OCI-LY1 (cell line): ENCODE measurements at regions not wholly inside any gene's neighbourhood (a gene's known extent, or its start where the extent isn't known, plus 50 kb on each side); places are given as distances from the start of the nearest gene placed in this dataset.

Experiments
- EZH2 ChIP-seq: fragments of 200-600 bp; sonication (generic), shearing (Covaris generic); IDR thresholded peaks from 2 replicates; pipeline ENCODE4 v1.8.0; 2017; ENCODE audit warnings: borderline replicate concordance, mixed run types, mild to moderate bottlenecking, antibody characterized with exemption, low read length, moderate library complexity, mixed read lengths
- TF ChIP-seq, protein P1 (sequence below): fragments of 200-600 bp; sonication (generic), shearing (Covaris generic); IDR thresholded peaks from 2 replicates; pipeline ENCODE4 v1.5.1; 2017; ENCODE audit warnings: mild to moderate bottlenecking, antibody characterized with exemption, low read length, moderate library complexity, mixed read lengths

GRCh38 chr13:44024167-44024845 is 144.6 kb downstream of the LACC1 start:
- TF ChIP-seq, protein P1, sequence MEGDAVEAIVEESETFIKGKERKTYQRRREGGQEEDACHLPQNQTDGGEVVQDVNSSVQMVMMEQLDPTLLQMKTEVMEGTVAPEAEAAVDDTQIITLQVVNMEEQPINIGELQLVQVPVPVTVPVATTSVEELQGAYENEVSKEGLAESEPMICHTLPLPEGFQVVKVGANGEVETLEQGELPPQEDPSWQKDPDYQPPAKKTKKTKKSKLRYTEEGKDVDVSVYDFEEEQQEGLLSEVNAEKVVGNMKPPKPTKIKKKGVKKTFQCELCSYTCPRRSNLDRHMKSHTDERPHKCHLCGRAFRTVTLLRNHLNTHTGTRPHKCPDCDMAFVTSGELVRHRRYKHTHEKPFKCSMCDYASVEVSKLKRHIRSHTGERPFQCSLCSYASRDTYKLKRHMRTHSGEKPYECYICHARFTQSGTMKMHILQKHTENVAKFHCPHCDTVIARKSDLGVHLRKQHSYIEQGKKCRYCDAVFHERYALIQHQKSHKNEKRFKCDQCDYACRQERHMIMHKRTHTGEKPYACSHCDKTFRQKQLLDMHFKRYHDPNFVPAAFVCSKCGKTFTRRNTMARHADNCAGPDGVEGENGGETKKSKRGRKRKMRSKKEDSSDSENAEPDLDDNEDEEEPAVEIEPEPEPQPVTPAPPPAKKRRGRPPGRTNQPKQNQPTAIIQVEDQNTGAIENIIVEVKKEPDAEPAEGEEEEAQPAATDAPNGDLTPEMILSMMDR, result no peak
- no peak for TF ChIP-seq EZH2
